ENCODE measurements at regions not wholly inside any gene's neighbourhood (a gene's known extent, or its start where the extent isn't known, plus 50 kb on each side); places are given as distances from the start of the nearest gene placed in this dataset.

- TF ChIP-seq CHD7 (IDR thresholded peaks at IDR 0.05; ENCODE audit: insufficient replicate concordance, low read length) (no peak), SIRT6 (IDR thresholded peaks at IDR 0.05; ENCODE audit: low read length) (no peak), TEAD4 (IDR thresholded peaks at IDR 0.05; ENCODE audit: low read depth, low read length) (no peak), ZNF274 (IDR thresholded peaks at IDR 0.05; ENCODE audit: borderline replicate concordance, extremely low read depth, low read length) (no peak), SAP30 (IDR thresholded peaks at IDR 0.05; ENCODE audit: insufficient read depth, insufficient replicate concordance, low read length) (no peak), BRCA1 (IDR thresholded peaks at IDR 0.05; ENCODE audit: low read depth, low read length) (no peak), GABPA (IDR thresholded peaks at IDR 0.05; ENCODE audit: borderline replicate concordance, insufficient read depth, low read length) (no peak), ATF3 (IDR thresholded peaks at IDR 0.05; ENCODE audit: insufficient read depth, low read depth, low read length) (no peak), POLR2AphosphoS5 (IDR thresholded peaks at IDR 0.05; ENCODE audit: low read depth, low read length) (no peak), CTBP2 (IDR thresholded peaks at IDR 0.05; ENCODE audit: borderline replicate concordance, insufficient read depth, insufficient read length, low read length) (no peak)
Measured at GRCh38 chr1:99565606-99566289, 80.2 kb upstream of the PALMD start (continued).
